Stimulated activated CD8-positive, alpha-beta memory T cell treated with anti-CD3 and anti-CD28 coated beads, Interleukin-4, amount 100 ng/mL, for 4 hours (primary cell): ENCODE measurements at regions not wholly inside any gene's neighbourhood (a gene's known extent, or its start where the extent isn't known, plus 50 kb on each side); places are given as distances from the start of the nearest gene placed in this dataset.
"Not testable (repeated sequence)": the region's sequence is repeated elsewhere in the genome, so short reads cannot be mapped to it uniquely, and the experiment has no call there.

Source experiments
- DNase-seq, 2 donors: peaks; one replicate each; pipeline ENCODE4 v3.0.0-alpha.2; 2020; ENCODE audit warnings: low read depth in 2 of 2, low spot score in 1 of 2

- not testable (repeated sequence) for DNase-seq
Observed at GRCh38 chr14:105731221-105731985, 205.0 kb downstream of the TMEM121 start.

GRCh38 chr14:105733081-105734065 lies 207.0 kb downstream of the TMEM121 start:
- no peak for DNase-seq

GRCh38 chr14:105734241-105734640 lies 207.9 kb downstream of the TMEM121 start:
- not testable (repeated sequence) for DNase-seq

- not testable (repeated sequence) for DNase-seq
Observed at GRCh38 chr14:105736331-105736730, 209.9 kb downstream of the TMEM121 start.

GRCh38 chr14:105737504-105738246 lies 211.3 kb downstream of the TMEM121 start:
- no peak for DNase-seq

GRCh38 chr14:105738638-105739037 lies 212.3 kb downstream of the TMEM121 start:
- no peak for DNase-seq

GRCh38 chr14:105739331-105740102 lies 213.1 kb downstream of the TMEM121 start:
- DNase-seq: no peak

- DNase-seq: not testable (repeated sequence)
Observed at GRCh38 chr14:105740272-105740671, 213.9 kb downstream of the TMEM121 start.

GRCh38 chr14:105740961-105741360 lies 214.6 kb downstream of the TMEM121 start:
- DNase-seq: not testable (repeated sequence)

- not testable (repeated sequence) for DNase-seq
Observed at GRCh38 chr14:105741707-105742530, 215.5 kb downstream of the TMEM121 start.

GRCh38 chr14:105742531-105742848 lies 216.1 kb downstream of the TMEM121 start:
- DNase-seq: no peak

- not testable (repeated sequence) for DNase-seq
Observed at GRCh38 chr14:105742904-105743701, 216.7 kb downstream of the TMEM121 start.

GRCh38 chr14:105744213-105744787 lies 217.9 kb downstream of the TMEM121 start:
- DNase-seq: not testable (repeated sequence)

- DNase-seq: no peak
Observed at GRCh38 chr14:105745433-105746123, 219.2 kb downstream of the TMEM121 start.

- no peak for DNase-seq
Observed at GRCh38 chr14:105746124-105746514, 219.7 kb downstream of the TMEM121 start.

- DNase-seq: not testable (repeated sequence)
Observed at GRCh38 chr14:105746800-105747502, 220.6 kb downstream of the TMEM121 start.

GRCh38 chr14:105747503-105748203 lies 221.3 kb downstream of the TMEM121 start:
- DNase-seq: not testable (repeated sequence)
